OCI-LY7 (cell line): ENCODE measurements at regions not wholly inside any gene's neighbourhood (a gene's known extent, or its start where the extent isn't known, plus 50 kb on each side); places are given as distances from the start of the nearest gene placed in this dataset.

Experiments
- EZH2phosphoT487 ChIP-seq: fragments of 200-600 bp; sonication (generic); IDR thresholded peaks from 2 replicates; pipeline ENCODE4 v1.6.1; 2018; ENCODE audit warnings: low read depth, borderline replicate concordance, mild to moderate bottlenecking, mixed run types, antibody characterized with exemption, low read length, moderate library complexity, mixed read lengths
- TF ChIP-seq, protein P1 (sequence below): fragments of 200-600 bp; sonication (generic); conservative IDR thresholded peaks from 2 replicates; pipeline ENCODE4 v1.5.1; 2014; ENCODE audit warnings: mild to moderate bottlenecking, antibody characterized with exemption, low read length, moderate library complexity, mixed read lengths

DNA sequence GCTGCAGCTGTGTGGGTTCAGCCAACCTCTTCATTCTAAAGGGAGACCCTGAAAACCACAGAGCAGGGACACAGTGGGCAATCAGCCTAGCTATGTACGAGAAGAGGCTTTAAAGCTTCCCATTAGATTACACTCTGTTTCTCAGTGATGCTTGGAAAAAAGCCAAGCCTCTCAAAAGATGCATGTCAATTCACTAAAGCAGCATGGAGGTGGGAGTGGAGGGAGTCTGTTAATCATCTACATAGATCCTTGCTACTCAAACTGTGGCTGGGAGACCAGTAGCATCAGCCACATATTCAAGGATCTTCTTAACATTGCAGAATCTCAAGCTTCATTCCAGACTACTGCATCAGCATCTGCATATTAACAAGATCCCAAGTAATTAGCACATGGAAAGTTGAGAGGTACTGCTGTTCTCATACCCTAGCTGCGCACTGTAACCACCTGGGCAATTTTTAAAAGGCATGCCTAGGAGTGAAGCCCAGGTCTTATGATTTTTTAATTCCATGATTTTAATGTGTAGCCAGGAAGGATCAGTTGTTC, 305.9 kb downstream of the PMP22 start:
- TF ChIP-seq, protein P1, sequence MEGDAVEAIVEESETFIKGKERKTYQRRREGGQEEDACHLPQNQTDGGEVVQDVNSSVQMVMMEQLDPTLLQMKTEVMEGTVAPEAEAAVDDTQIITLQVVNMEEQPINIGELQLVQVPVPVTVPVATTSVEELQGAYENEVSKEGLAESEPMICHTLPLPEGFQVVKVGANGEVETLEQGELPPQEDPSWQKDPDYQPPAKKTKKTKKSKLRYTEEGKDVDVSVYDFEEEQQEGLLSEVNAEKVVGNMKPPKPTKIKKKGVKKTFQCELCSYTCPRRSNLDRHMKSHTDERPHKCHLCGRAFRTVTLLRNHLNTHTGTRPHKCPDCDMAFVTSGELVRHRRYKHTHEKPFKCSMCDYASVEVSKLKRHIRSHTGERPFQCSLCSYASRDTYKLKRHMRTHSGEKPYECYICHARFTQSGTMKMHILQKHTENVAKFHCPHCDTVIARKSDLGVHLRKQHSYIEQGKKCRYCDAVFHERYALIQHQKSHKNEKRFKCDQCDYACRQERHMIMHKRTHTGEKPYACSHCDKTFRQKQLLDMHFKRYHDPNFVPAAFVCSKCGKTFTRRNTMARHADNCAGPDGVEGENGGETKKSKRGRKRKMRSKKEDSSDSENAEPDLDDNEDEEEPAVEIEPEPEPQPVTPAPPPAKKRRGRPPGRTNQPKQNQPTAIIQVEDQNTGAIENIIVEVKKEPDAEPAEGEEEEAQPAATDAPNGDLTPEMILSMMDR, result no peak
- no peak for TF ChIP-seq EZH2phosphoT487
